NOMO-1 (cell line): ENCODE measurements at regions not wholly inside any gene's neighbourhood (a gene's known extent, or its start where the extent isn't known, plus 50 kb on each side); places are given as distances from the start of the nearest gene placed in this dataset.
A peak's percentile ranks its signal among the peaks of the same experiment; 100 is the strongest.
"Not testable (repeated sequence)": the region's sequence is repeated elsewhere in the genome, so short reads cannot be mapped to it uniquely, and the experiment has no call there.

ENCODE experiments used
- DNase-seq, 2 experiments: peaks; one replicate each; lab custom pipeline; 2025; ENCODE audit not compliant: unreplicated experiment in 2 of 2; lab: John Stamatoyannopoulos, UW

- DNase-seq: no peak
Observed at GRCh38 chr12:90237841-90238240, 529.2 kb upstream of the ATP2B1 start.

GRCh38 chr12:90235642-90236041 is 527.0 kb upstream of the ATP2B1 start:
- DNase-seq: no peak

GRCh38 chr12:90234472-90234871 is 525.8 kb upstream of the ATP2B1 start:
- DNase-seq: no peak

- no peak for DNase-seq
Observed at GRCh38 chr12:90233168-90234100, 524.8 kb upstream of the ATP2B1 start.

GRCh38 chr12:90229407-90230170 is 521.0 kb upstream of the ATP2B1 start:
- no peak for DNase-seq

GRCh38 chr12:90226211-90226610 is 517.6 kb upstream of the ATP2B1 start:
- no peak for DNase-seq

GRCh38 chr12:90216815-90217214 is 508.2 kb upstream of the ATP2B1 start:
- DNase-seq: peak; percentile 89 to 92

- no peak for DNase-seq
Observed at GRCh38 chr12:90216020-90216552, 507.4 kb upstream of the ATP2B1 start.

- DNase-seq: no peak
Observed at GRCh38 chr12:90211017-90211416, 502.4 kb upstream of the ATP2B1 start.

GRCh38 chr12:90209029-90209428 is 500.4 kb upstream of the ATP2B1 start:
- no peak for DNase-seq

- not testable (repeated sequence) for DNase-seq
Observed at GRCh38 chr12:90208379-90208778, 499.7 kb upstream of the ATP2B1 start.

GRCh38 chr12:90207799-90208198 is 499.2 kb upstream of the ATP2B1 start:
- DNase-seq: no peak

GRCh38 chr12:90205165-90205564 is 496.5 kb upstream of the ATP2B1 start:
- DNase-seq: no peak

- DNase-seq: no peak
Observed at GRCh38 chr12:90203556-90203955, 494.9 kb upstream of the ATP2B1 start.

- no peak for DNase-seq
Observed at GRCh38 chr12:90199006-90199405, 490.4 kb upstream of the ATP2B1 start.

- DNase-seq: no peak
Observed at GRCh38 chr12:90193500-90193899, 484.9 kb upstream of the ATP2B1 start.

GRCh38 chr12:90188857-90189256 is 480.2 kb upstream of the ATP2B1 start:
- DNase-seq: no peak

GRCh38 chr12:90183201-90183600 is 474.6 kb upstream of the ATP2B1 start:
- DNase-seq: no peak

- no peak for DNase-seq
Observed at GRCh38 chr12:90181216-90181615, 472.6 kb upstream of the ATP2B1 start.

- DNase-seq: no peak
Observed at GRCh38 chr12:90174956-90175355, 466.3 kb upstream of the ATP2B1 start.

GRCh38 chr12:90174198-90174510 is 465.5 kb upstream of the ATP2B1 start:
- no peak for DNase-seq
